Fibroblast of lung (primary cell): ENCODE measurements at regions not wholly inside any gene's neighbourhood (a gene's known extent, or its start where the extent isn't known, plus 50 kb on each side); places are given as distances from the start of the nearest gene placed in this dataset.

ENCODE experiments used
- DNase-seq, 2 donors: peaks; one replicate each; pipeline versions ENCODE4 v3.0.0 to v3.0.0-alpha.2; 2010; ENCODE audit warnings: low read depth in 2 of 2
- H2AFZ ChIP-seq: 2 replicates; pipeline ENCODE4 v1.5.1; 2012; ENCODE audit warnings: low read length, control low read depth, inconsistent platforms
- H3K27ac ChIP-seq: 2 replicates; pipeline ENCODE4 v1.5.1; 2011; ENCODE audit warnings: low read length, control low read depth; ENCODE audit not compliant: insufficient read depth
- H3K27me3 ChIP-seq: 2 replicates; pipeline ENCODE4 v1.5.1; 2011; ENCODE audit warnings: mild to moderate bottlenecking, low read length; ENCODE audit not compliant: control insufficient read depth, insufficient read depth
- H3K36me3 ChIP-seq: 2 replicates; pipeline ENCODE4 v1.5.1; 2011; ENCODE audit warnings: low read length; ENCODE audit not compliant: control insufficient read depth, insufficient read depth
- H3K4me1 ChIP-seq: 2 replicates; pipeline ENCODE4 v1.5.1; 2011; ENCODE audit warnings: low read length; ENCODE audit not compliant: control insufficient read depth, insufficient read depth; ENCODE audit errors: extremely low read depth
- H3K4me2 ChIP-seq: 2 replicates; pipeline ENCODE4 v1.5.1; 2011; ENCODE audit warnings: low read length, control low read depth; ENCODE audit not compliant: insufficient read depth; ENCODE audit errors: extremely low read depth
- H3K4me3 ChIP-seq, 4 experiments: fragments of 200-600 bp in 1 of 4; sonication (generic) in 1 of 4; replicated peaks in 1 of 4; 2 replicates each; pipeline ENCODE4 v1.5.1; 2011 to 2016; ENCODE audit warnings: low read length in 4 of 4, low read depth in 3 of 4, mild to moderate bottlenecking in 3 of 4, control low read depth in 2 of 4, inconsistent platforms in 1 of 4, mixed read lengths in 1 of 4; ENCODE audit not compliant: insufficient read depth in 1 of 4; ENCODE audit errors: control extremely low read depth in 1 of 4
- H3K79me2 ChIP-seq: 2 replicates; pipeline ENCODE4 v1.5.1; 2012; ENCODE audit warnings: mild to moderate bottlenecking, low read length, inconsistent platforms; ENCODE audit not compliant: control insufficient read depth, insufficient read depth
- H3K9ac ChIP-seq: 2 replicates; pipeline ENCODE4 v1.5.1; 2011; ENCODE audit warnings: mild to moderate bottlenecking, low read length, control low read depth; ENCODE audit not compliant: insufficient read depth
- H3K9me3 ChIP-seq: 2 replicates; pipeline ENCODE4 v1.5.1; 2012; ENCODE audit warnings: low read depth, low read length; ENCODE audit not compliant: control insufficient read depth, insufficient read depth
- H4K20me1 ChIP-seq: 2 replicates; pipeline ENCODE4 v1.5.1; 2011; ENCODE audit warnings: low read length; ENCODE audit not compliant: control insufficient read depth, insufficient read depth; ENCODE audit errors: extremely low read depth
- EZH2 ChIP-seq: IDR thresholded peaks from 2 replicates; pipeline ENCODE4 v1.5.1; 2012; ENCODE audit warnings: low read length, control low read depth, mild to moderate bottlenecking; ENCODE audit errors: missing control alignments
- TF ChIP-seq, protein P1 (sequence below), 2 donors: IDR thresholded peaks in 1 of 2; conservative IDR thresholded peaks in 1 of 2; 1 replicate in 1 of 2; 2 replicates in 1 of 2; pipeline ENCODE4 v1.5.1; 2011 to 2012; ENCODE audit warnings: low read length in 2 of 2, control low read depth in 1 of 2, inconsistent platforms in 1 of 2, low read depth in 1 of 2, mild to moderate bottlenecking in 1 of 2

DNA sequence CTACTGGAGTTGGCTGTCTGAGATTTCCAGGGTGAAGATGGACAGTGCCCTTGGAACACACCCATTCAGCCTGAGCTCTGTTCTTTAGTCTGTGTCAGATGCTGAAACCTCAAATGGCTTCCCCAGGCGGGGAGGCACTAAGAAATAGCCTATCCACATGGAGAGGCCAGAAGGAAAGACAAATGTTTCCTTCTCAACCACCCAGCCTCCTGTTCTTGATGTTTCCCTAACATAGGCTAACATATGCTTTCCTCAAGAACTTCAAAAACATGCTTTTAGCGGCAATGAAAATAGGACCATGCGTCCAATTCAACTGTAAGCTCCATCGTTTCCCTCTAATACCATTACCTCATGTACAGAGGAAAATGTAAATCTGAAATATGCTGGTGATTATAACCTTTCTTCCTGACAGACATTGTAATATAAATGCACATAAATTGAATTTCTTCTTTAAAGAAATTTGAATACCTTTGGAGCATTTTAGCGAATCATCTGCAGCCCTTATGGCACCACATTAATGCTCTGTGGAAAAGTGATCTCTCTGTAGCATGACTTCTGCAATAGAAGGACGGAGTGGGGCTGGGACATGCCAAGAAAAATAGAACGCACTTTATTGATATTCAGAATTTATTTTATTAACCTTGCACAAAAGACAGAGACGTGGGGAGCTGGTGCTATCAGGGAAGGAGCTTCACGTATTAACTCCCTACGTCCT, 60.1 kb downstream of the IRX3 start:
- H3K4me2 ChIP-seq = no peak overlapping the region

DNA sequence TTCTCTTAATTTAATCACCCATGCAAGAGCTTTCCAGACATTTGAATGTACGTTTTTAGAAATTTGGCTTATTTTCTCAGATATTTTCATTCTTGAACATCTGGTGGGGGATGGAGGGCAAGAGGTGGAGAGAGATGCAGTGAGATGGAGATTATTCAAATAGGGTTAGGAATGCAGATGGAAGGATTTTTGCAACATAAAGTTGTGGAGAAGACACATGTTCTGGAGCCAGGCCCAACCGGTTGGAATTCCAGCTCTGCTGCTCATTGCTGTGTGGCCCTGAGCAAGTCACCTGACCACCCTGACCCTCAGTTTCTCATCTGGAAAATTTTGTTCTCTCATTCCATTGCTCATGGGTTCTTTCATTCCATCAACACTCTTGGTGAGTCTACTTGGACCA, 66.9 kb downstream of the IRX3 start:
- no peaks in the 10 kb centered on the region for H3K36me3 ChIP-seq
- H3K27me3 ChIP-seq = no peaks in the 10 kb centered on the region
- TF ChIP-seq EZH2 = no peak
- TF ChIP-seq, protein P1, sequence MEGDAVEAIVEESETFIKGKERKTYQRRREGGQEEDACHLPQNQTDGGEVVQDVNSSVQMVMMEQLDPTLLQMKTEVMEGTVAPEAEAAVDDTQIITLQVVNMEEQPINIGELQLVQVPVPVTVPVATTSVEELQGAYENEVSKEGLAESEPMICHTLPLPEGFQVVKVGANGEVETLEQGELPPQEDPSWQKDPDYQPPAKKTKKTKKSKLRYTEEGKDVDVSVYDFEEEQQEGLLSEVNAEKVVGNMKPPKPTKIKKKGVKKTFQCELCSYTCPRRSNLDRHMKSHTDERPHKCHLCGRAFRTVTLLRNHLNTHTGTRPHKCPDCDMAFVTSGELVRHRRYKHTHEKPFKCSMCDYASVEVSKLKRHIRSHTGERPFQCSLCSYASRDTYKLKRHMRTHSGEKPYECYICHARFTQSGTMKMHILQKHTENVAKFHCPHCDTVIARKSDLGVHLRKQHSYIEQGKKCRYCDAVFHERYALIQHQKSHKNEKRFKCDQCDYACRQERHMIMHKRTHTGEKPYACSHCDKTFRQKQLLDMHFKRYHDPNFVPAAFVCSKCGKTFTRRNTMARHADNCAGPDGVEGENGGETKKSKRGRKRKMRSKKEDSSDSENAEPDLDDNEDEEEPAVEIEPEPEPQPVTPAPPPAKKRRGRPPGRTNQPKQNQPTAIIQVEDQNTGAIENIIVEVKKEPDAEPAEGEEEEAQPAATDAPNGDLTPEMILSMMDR (conservative IDR thresholded peaks at IDR 0.05 in 1 of 2, IDR thresholded peaks at IDR 0.05 in 1 of 2; ENCODE audit: low read depth in 1 of 2, low read length in 2 of 2) = no peak
- DNase-seq = no peak
- no peaks in the 10 kb centered on the region for H3K9me3 ChIP-seq
- H3K27ac ChIP-seq = no peak overlapping the region
- no peak overlapping the region for H3K4me2 ChIP-seq
- H2AFZ ChIP-seq = no peak overlapping the region
- H3K4me1 ChIP-seq = no peaks in the 10 kb centered on the region
- H3K9ac ChIP-seq = no peak overlapping the region
- H3K79me2 ChIP-seq = no peaks in the 10 kb centered on the region
- H3K4me3 ChIP-seq = no peak overlapping the region
- H4K20me1 ChIP-seq = no peaks in the 10 kb centered on the region

More for the DNA sequence above, 60.1 kb downstream of the IRX3 start:
- Histone ChIP-seq H3K27ac (no peak overlapping the region), H3K9me3 (no peaks in the 10 kb centered on the region), H3K79me2 (no peaks in the 10 kb centered on the region), H3K36me3 (no peaks in the 10 kb centered on the region), H3K4me1 (no peaks in the 10 kb centered on the region), H4K20me1 (no peaks in the 10 kb centered on the region), H3K4me3 (no peak overlapping the region), H3K9ac (no peak overlapping the region), H3K27me3 (no peaks in the 10 kb centered on the region), H2AFZ (no peak overlapping the region)
- TF ChIP-seq, protein P1 (conservative IDR thresholded peaks at IDR 0.05 in 1 of 2, IDR thresholded peaks at IDR 0.05 in 1 of 2; ENCODE audit: low read depth in 1 of 2, low read length in 2 of 2) = no peak
- TF ChIP-seq EZH2 = no peak
- no peak for DNase-seq

DNA sequence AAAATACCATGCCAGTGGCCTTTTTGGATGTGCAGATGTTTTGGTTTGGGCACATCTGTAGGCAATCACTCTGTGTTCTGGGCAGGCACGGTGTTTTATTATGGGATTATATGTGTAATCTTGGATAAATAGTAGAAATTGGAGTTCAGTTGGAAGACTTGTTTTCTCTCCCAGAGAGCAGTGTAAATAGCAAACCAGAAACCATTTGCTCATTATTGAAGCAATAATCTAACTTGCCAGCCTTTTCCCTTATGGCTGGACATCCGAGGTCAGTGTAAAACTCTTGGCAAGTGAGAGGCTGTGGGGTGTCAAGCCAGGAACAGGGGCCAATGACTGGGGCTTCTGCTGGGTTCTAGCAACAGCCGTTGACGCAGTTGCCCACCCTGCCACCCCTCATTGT, 69.9 kb downstream of the IRX3 start:
- TF ChIP-seq EZH2 = no peak
- TF ChIP-seq, protein P1 (conservative IDR thresholded peaks at IDR 0.05 in 1 of 2, IDR thresholded peaks at IDR 0.05 in 1 of 2; ENCODE audit: low read depth in 1 of 2, low read length in 2 of 2) = no peak
- no peaks in the 10 kb centered on the region for H4K20me1 ChIP-seq
- no peaks in the 10 kb centered on the region for H3K27me3 ChIP-seq
- H3K79me2 ChIP-seq = no peaks in the 10 kb centered on the region
- no peaks in the 10 kb centered on the region for H3K4me1 ChIP-seq
- H3K4me2 ChIP-seq = no peak overlapping the region
- H3K36me3 ChIP-seq = no peaks in the 10 kb centered on the region
- H3K9me3 ChIP-seq = no peaks in the 10 kb centered on the region
- no peak overlapping the region for H3K9ac ChIP-seq
- H3K4me3 ChIP-seq = no peak overlapping the region
- no peak overlapping the region for H2AFZ ChIP-seq
- H3K27ac ChIP-seq = no peak overlapping the region
- DNase-seq = no peak
